HCT116 (cell line): ENCODE measurements at regions not wholly inside any gene's neighbourhood (a gene's known extent, or its start where the extent isn't known, plus 50 kb on each side); places are given as distances from the start of the nearest gene placed in this dataset.

Experiments used
- ATAC-seq: fragments of 200-7000 bp; cut with Tn5 transposase; 2 replicates; pipeline ENCODE4 v1.9.1; 2020; ENCODE audit warnings: mild to moderate bottlenecking, moderate library complexity
- BruUV-seq: library from RNA; stranded (reverse); fragments of 400-500 nt; replicated peaks from 2 replicates; lab custom pipeline; 2021; lab: Mats Ljungman, UMichigan
- CTCF ChIA-PET: fragments of 300-600 bp; sonication (Branson Sonifier 250); formaldehyde crosslinking; loops from one replicate; lab custom pipeline; 2021; ENCODE audit warnings: antibody characterized with exemption; lab: Charles Lee
- POLR2A ChIA-PET: fragments of 300-600, 350-600 bp; sonication (Branson Sonifier 250); formaldehyde crosslinking; loops from one replicate; lab custom pipeline; 2021; ENCODE audit warnings: antibody characterized with exemption; lab: Charles Lee
- RAD21 ChIA-PET, 2 experiments: fragments of 300-600 bp; sonication (Branson Sonifier 250); formaldehyde crosslinking; loops; one replicate each; lab custom pipeline; 2023; ENCODE audit warnings: low total read pairs in 2 of 2; ENCODE audit not compliant: uncharacterized antibody in 2 of 2, unreplicated experiment in 2 of 2, low non-redundant PET in 1 of 2; lab: Charles Lee
- DNase-seq: peaks from one replicate; pipeline ENCODE4 v3.0.0-alpha.2; 2010; ENCODE audit warnings: low read depth, low spot score
- H2AFZ ChIP-seq: fragments of 200-600 bp; shearing (Covaris generic), sonication (generic); 2 replicates; pipeline ENCODE4 v1.6.1; 2017; ENCODE audit warnings: low read depth, mixed run types, mixed read lengths, antibody characterized with exemption, low read length; ENCODE audit not compliant: poor library complexity, severe bottlenecking
- H3K27ac ChIP-seq: 2 replicates; pipeline ENCODE4 v1.5.1; 2012; ENCODE audit warnings: low read depth, low read length
- H3K27me3 ChIP-seq: fragments of 200-600 bp; sonication (generic); 2 replicates; pipeline ENCODE4 v1.6.1; 2016; ENCODE audit warnings: mixed run types, low read length, mixed read lengths; ENCODE audit not compliant: insufficient read depth
- H3K36me3 ChIP-seq, 2 experiments: fragments of 200-500 bp in 1 of 2; fragments of 200-600 bp in 1 of 2; sonication (Bioruptor generic) in 1 of 2; sonication (generic) in 1 of 2; 2 replicates each; pipeline versions ENCODE4 v1.5.1 to v1.6.1; 2014 to 2016; ENCODE audit warnings: low read length in 2 of 2, inconsistent platforms in 1 of 2, mixed read lengths in 1 of 2, mixed run types in 1 of 2; ENCODE audit not compliant: insufficient read depth in 2 of 2, control insufficient read depth in 1 of 2
- H3K4me1 ChIP-seq, 2 experiments: fragments of 200-600 bp in 1 of 2; sonication (generic) in 1 of 2; 2 replicates each; pipeline versions ENCODE4 v1.5.1 to v1.6.1; 2012 to 2017; ENCODE audit warnings: low read length in 2 of 2, inconsistent platforms in 1 of 2, mild to moderate bottlenecking in 1 of 2, mixed read lengths in 1 of 2, mixed run types in 1 of 2, moderate library complexity in 1 of 2; ENCODE audit not compliant: insufficient read depth in 2 of 2, control insufficient read depth in 1 of 2
- H3K4me2 ChIP-seq: fragments of 200-600 bp; sonication (generic); 2 replicates; pipeline ENCODE4 v1.6.1; 2017; ENCODE audit warnings: mixed run types, low read length, mixed read lengths
- H3K4me3 ChIP-seq, 2 experiments: fragments of 200-600 bp in 1 of 2; sonication (generic) in 1 of 2; replicated peaks in 1 of 2; 2 replicates each; pipeline ENCODE4 v1.5.1; 2011 to 2016; ENCODE audit warnings: low read length in 2 of 2, control low read depth in 1 of 2, low read depth in 1 of 2, mild to moderate bottlenecking in 1 of 2, mixed read lengths in 1 of 2, mixed run types in 1 of 2
- H3K79me2 ChIP-seq: fragments of 200-600 bp; sonication (generic); 2 replicates; pipeline ENCODE4 v1.6.1; 2017; ENCODE audit warnings: mild to moderate bottlenecking, mixed run types, low read length, moderate library complexity, mixed read lengths; ENCODE audit not compliant: insufficient read depth
- H3K9ac ChIP-seq: fragments of 200-600 bp; sonication (generic); 2 replicates; pipeline ENCODE4 v1.6.1; 2016; ENCODE audit warnings: low read length, mixed read lengths
- H3K9me2 ChIP-seq: fragments of 200-600 bp; sonication (generic), shearing (Covaris generic); 2 replicates; pipeline ENCODE4 v1.6.1; 2017; ENCODE audit warnings: mixed run types, mild to moderate bottlenecking, moderate library complexity; ENCODE audit not compliant: insufficient read depth
- H3K9me3 ChIP-seq, 2 experiments: fragments of 200-500 bp in 1 of 2; fragments of 200-600 bp in 1 of 2; sonication (Bioruptor generic) in 1 of 2; sonication (generic) in 1 of 2; 2 replicates each; pipeline ENCODE4 v1.6.1; 2014 to 2017; ENCODE audit warnings: low read length in 2 of 2, mixed read lengths in 2 of 2, inconsistent platforms in 1 of 2, low read depth in 1 of 2, mild to moderate bottlenecking in 1 of 2, mixed run types in 1 of 2, moderate library complexity in 1 of 2; ENCODE audit not compliant: control insufficient read depth in 1 of 2, insufficient read depth in 1 of 2
- H4K20me1 ChIP-seq: fragments of 200-600 bp; sonication (generic), shearing (Covaris generic); 2 replicates; pipeline ENCODE4 v1.6.1; 2017; ENCODE audit warnings: mixed run types, mild to moderate bottlenecking, moderate library complexity; ENCODE audit not compliant: insufficient read depth
- ATF3 ChIP-seq: IDR thresholded peaks from 2 replicates; pipeline ENCODE4 v1.6.1; 2012
- CBX3 ChIP-seq: IDR thresholded peaks from 2 replicates; pipeline ENCODE4 v1.6.1; 2012; ENCODE audit warnings: low read depth
- CEBPB ChIP-seq: IDR thresholded peaks from 2 replicates; pipeline ENCODE4 v1.6.1; 2012; ENCODE audit warnings: low read depth
- CTCF ChIP-seq, 3 experiments: fragments of 200-600 bp in 1 of 3; sonication (generic) in 1 of 3; IDR thresholded peaks in 2 of 3; conservative IDR thresholded peaks in 1 of 3; 2 replicates each; pipeline ENCODE4 v1.5.1; 2012 to 2017; ENCODE audit warnings: low read depth in 2 of 3, low read length in 2 of 3, antibody characterized with exemption in 1 of 3, borderline replicate concordance in 1 of 3, control low read depth in 1 of 3, mild to moderate bottlenecking in 1 of 3, mixed read lengths in 1 of 3, mixed run types in 1 of 3, moderate library complexity in 1 of 3; ENCODE audit not compliant: insufficient read depth in 1 of 3
- EGR1 ChIP-seq: IDR thresholded peaks from 2 replicates; pipeline ENCODE4 v1.6.1; 2012; ENCODE audit warnings: low read depth
- ELF1 ChIP-seq: IDR thresholded peaks from 2 replicates; pipeline ENCODE4 v1.6.1; 2012; ENCODE audit warnings: low read depth, borderline replicate concordance
- FOSL1 ChIP-seq: IDR thresholded peaks from 2 replicates; pipeline ENCODE4 v1.6.1; 2012; ENCODE audit warnings: low read depth
- POLR2A ChIP-seq: IDR thresholded peaks from 2 replicates; pipeline ENCODE4 v1.7.0; 2011; ENCODE audit warnings: borderline replicate concordance; ENCODE audit not compliant: insufficient read depth, insufficient read length; ENCODE audit errors: extremely low read depth
- POLR2AphosphoS5 ChIP-seq: IDR thresholded peaks from 2 replicates; pipeline ENCODE4 v1.6.1; 2011; ENCODE audit warnings: mild to moderate bottlenecking, low read depth, low read length, moderate library complexity
- RAD21 ChIP-seq: IDR thresholded peaks from 2 replicates; pipeline ENCODE4 v1.6.1; 2012; ENCODE audit warnings: low read depth, mild to moderate bottlenecking
- REST ChIP-seq: IDR thresholded peaks from 2 replicates; pipeline ENCODE4 v1.6.1; 2012; ENCODE audit warnings: low read depth
- SIN3A ChIP-seq: IDR thresholded peaks from 2 replicates; pipeline ENCODE4 v1.6.1; 2012; ENCODE audit warnings: low read depth
- SP1 ChIP-seq: IDR thresholded peaks from 2 replicates; pipeline ENCODE4 v1.6.1; 2012; ENCODE audit warnings: low read depth
- SRF ChIP-seq: IDR thresholded peaks from 2 replicates; pipeline ENCODE4 v1.6.1; 2012; ENCODE audit warnings: low read depth
- YY1 ChIP-seq: IDR thresholded peaks from 2 replicates; pipeline ENCODE4 v1.6.1; 2011; ENCODE audit warnings: low read length, low read depth, moderate library complexity, mild to moderate bottlenecking; ENCODE audit not compliant: insufficient replicate concordance; ENCODE audit errors: extremely low read depth
- ZBTB33 ChIP-seq: IDR thresholded peaks from 2 replicates; pipeline ENCODE4 v1.6.1; 2011; ENCODE audit warnings: mild to moderate bottlenecking, low read length, moderate library complexity; ENCODE audit not compliant: insufficient replicate concordance; ENCODE audit errors: extremely low read depth
- ZFX ChIP-seq: fragments of 450-650 bp; IDR thresholded peaks from 2 replicates; pipeline ENCODE4 v1.6.1; 2017
- ZNF274 ChIP-seq: fragments of 200-500 bp; sonication (Bioruptor generic); IDR thresholded peaks from 2 replicates; pipeline ENCODE4 v1.6.1; 2014; ENCODE audit warnings: mild to moderate bottlenecking, low read depth, low read length, inconsistent platforms
- intact Hi-C: fragments of 100-400 bp; cut with micrococcal nuclease; formaldehyde crosslinking; loops from 2 replicates; pipeline ENCODE4 v1.10.0; 2022

- RAD21 ChIA-PET: no interaction called here
- intact Hi-C loops: no loop called here
- no peak for ATAC-seq
Measured at GRCh38 chr3:55164876-55165275, 237.0 kb upstream of the LRTM1 start.

More at GRCh38 chr3:55164876-55165275, 237.0 kb upstream of the LRTM1 start:
- Histone ChIP-seq H3K9me2 (no peaks in the 10 kb centered on the region), H2AFZ (no peak overlapping the region), H3K79me2 (no peaks in the 10 kb centered on the region), H3K4me1 (no peaks in the 10 kb centered on the region), H4K20me1 (no peaks in the 10 kb centered on the region), H3K27me3 (no peaks in the 10 kb centered on the region), H3K9me3 (peaks cover 4 to 28% of the 10 kb centered on the region in 2 experiments; a peak in 2 of 4 replicates), H3K27ac (no peak overlapping the region), H3K36me3 (no peaks in the 10 kb centered on the region), H3K4me2 (no peak overlapping the region), H3K9ac (no peak overlapping the region), H3K4me3 (no peak overlapping the region)
- CTCF ChIA-PET: no interaction called here
- POLR2A ChIA-PET: no interaction called here
- no peak for TF ChIP-seq POLR2A
- no peak for TF ChIP-seq REST
- TF ChIP-seq ZBTB33: no peak
- TF ChIP-seq FOSL1: no peak
- TF ChIP-seq RAD21: no peak
- no peak for TF ChIP-seq YY1
- TF ChIP-seq SRF: no peak
- TF ChIP-seq CBX3: no peak
- TF ChIP-seq ZFX: no peak
- TF ChIP-seq ELF1: no peak
- TF ChIP-seq POLR2AphosphoS5: no peak
- TF ChIP-seq ZNF274: no peak
- TF ChIP-seq SP1: no peak
- no peak for TF ChIP-seq ATF3
- TF ChIP-seq CTCF (IDR thresholded peaks at IDR 0.05 in 2 of 3, conservative IDR thresholded peaks at IDR 0.05 in 1 of 3; ENCODE audit: borderline replicate concordance in 1 of 3, insufficient read depth in 1 of 3, low read depth in 2 of 3, low read length in 2 of 3): no peak
- no peak for TF ChIP-seq SIN3A
- TF ChIP-seq CEBPB: no peak
- no peak for TF ChIP-seq EGR1
- DNase-seq: no peak
- BruUV-seq: no TSS peak
